ENCODE measurements at regions not wholly inside any gene's neighbourhood (a gene's known extent, or its start where the extent isn't known, plus 50 kb on each side); places are given as distances from the start of the nearest gene placed in this dataset.

DNA sequence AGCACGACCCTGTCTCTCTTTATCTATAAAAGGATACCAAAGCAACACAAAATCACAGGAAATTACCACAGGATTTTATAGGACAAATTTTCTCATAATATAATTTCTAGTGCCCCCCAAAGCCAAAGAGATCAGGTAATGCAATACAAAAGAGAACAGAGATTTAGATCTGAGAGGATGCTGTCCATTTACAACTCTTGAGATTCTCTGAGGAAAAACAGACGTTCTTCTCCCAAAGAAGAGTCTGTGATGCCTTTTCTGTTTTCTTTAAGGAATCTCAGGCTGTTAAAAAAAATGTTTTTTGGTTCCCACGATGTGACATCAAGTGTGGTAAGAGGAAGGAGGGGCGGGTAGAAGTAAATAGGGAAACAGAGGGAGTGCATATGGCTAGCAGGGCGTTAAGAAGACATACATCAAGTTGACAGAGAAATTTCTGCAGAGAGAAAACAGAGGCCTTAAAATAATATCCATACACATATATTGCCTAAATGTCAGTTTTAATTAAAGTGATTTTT lies 274.7 kb downstream of the YTHDC2 start:
- no peak overlapping the region for H3K27ac Mint-ChIP-seq
- no peak for DNase-seq
- H3K36me3 Mint-ChIP-seq = no peaks in the 10 kb centered on the region
- CTCF ChIA-PET = interaction anchor here (0.6 kb wide), 1 partner anchor 277 kb away, joined by 4 read pairs; no protein-coding TSS in a partner anchor
- H3K9me3 Mint-ChIP-seq (ENCODE audit: low read depth) = no peaks in the 10 kb centered on the region
- no peak overlapping the region for H3K4me3 Mint-ChIP-seq
- H3K27me3 Mint-ChIP-seq = no peaks in the 10 kb centered on the region
- H3K4me1 Mint-ChIP-seq = no peaks in the 10 kb centered on the region
- no peak for ATAC-seq

DNA sequence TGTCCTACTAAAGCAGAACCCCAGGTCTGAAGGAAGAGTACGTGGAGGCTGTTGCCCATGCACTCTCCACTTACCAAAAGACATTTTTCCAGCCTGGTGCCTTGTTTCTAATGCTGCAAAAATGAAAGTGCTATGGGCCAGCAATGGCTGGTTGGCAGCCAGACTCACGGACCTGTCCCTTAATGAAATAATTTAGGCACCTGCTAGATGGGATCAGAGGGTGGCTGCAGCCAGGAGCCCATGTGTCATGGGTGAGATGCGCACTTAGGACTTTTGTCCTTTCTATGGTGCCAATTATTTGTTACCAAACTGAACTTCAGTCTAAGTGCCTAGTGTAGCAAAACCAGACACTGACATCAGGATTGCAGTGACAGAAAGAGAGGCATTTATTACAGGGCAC lies 276.3 kb downstream of the YTHDC2 start:
- CTCF ChIA-PET = no interaction called here
- no peaks in the 10 kb centered on the region for H3K9me3 Mint-ChIP-seq (ENCODE audit: low read depth)
- no peaks in the 10 kb centered on the region for H3K36me3 Mint-ChIP-seq
- ATAC-seq = no peak
- H3K27ac Mint-ChIP-seq = no peak overlapping the region
- H3K4me1 Mint-ChIP-seq = no peaks in the 10 kb centered on the region
- no peaks in the 10 kb centered on the region for H3K27me3 Mint-ChIP-seq
- H3K4me3 Mint-ChIP-seq = no peak overlapping the region
- no peak for DNase-seq

DNA sequence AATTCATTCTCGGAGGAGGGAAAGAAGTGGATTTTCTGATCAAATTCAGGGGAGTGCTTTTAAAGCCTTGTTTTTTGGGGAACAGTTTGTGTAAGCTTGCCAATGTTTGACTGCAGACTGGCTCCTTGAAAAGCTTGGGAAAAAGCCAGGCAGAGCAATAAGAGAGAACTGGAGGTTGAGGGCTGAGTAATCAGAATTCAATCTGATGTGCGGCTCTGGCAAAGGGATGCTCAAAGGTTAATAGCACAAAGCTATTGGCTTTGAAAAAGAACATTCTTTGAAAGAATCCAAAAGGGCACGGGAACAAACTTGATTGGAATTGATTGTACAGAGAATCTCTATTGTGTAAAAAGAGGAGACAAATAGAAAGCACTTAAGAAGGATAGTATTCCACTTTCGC lies 279.3 kb downstream of the YTHDC2 start:
- CTCF ChIA-PET = no interaction called here
- no peak for ATAC-seq
- no peak overlapping the region for H3K4me3 Mint-ChIP-seq
- H3K4me1 Mint-ChIP-seq = no peaks in the 10 kb centered on the region
- H3K36me3 Mint-ChIP-seq = no peaks in the 10 kb centered on the region
- no peaks in the 10 kb centered on the region for H3K27me3 Mint-ChIP-seq
- no peak for DNase-seq
- no peaks in the 10 kb centered on the region for H3K9me3 Mint-ChIP-seq (ENCODE audit: low read depth)
- H3K27ac Mint-ChIP-seq = no peak overlapping the region

DNA sequence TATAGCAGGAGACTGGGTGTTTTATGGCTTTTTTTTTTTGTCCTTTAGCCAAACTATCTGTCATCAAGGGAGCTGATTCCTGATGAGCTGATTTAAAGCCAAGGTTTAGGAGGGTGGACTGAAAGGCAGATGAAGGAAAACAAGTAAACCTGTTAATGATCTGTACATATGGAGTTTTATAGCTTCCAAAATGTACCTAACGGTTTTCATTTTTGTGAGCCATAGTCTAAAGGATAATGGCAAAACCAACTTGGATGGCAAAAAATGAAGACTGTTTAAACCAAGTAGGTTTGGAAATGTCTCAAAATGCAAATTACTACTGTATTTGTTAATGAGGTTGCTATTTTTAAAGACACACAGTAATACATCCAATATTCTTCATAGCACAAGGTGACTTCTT lies 281.5 kb downstream of the YTHDC2 start:
- no peak overlapping the region for H3K4me3 Mint-ChIP-seq
- H3K27ac Mint-ChIP-seq = no peak overlapping the region
- no peaks in the 10 kb centered on the region for H3K27me3 Mint-ChIP-seq
- no peaks in the 10 kb centered on the region for H3K9me3 Mint-ChIP-seq (ENCODE audit: low read depth)
- no peaks in the 10 kb centered on the region for H3K36me3 Mint-ChIP-seq
- no peak for ATAC-seq
- H3K4me1 Mint-ChIP-seq = no peaks in the 10 kb centered on the region
- DNase-seq = no peak
- CTCF ChIA-PET = no interaction called here

DNA sequence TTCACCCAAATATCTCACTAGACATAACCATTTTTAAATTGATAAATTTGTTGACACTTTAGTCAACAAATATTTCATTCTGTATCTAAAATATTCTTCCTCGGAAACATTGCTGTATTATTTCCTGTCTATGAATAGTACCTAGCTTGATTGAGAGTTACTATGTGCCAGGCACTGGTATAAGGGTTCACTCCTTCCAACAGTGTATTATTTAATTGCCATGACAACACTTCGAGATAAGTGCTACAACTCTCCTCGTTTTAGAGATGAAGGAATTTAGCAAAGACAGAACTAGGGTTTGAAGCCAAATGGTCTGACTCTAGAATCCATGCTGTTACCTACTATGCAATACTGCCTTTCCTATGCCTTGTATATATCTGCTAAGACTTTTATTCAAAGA lies 287.2 kb downstream of the YTHDC2 start:
- ATAC-seq = no peak
- no peaks in the 10 kb centered on the region for H3K9me3 Mint-ChIP-seq (ENCODE audit: low read depth)
- H3K27ac Mint-ChIP-seq = no peak overlapping the region
- no peaks in the 10 kb centered on the region for H3K4me1 Mint-ChIP-seq
- H3K36me3 Mint-ChIP-seq = no peaks in the 10 kb centered on the region
- CTCF ChIA-PET = no interaction called here
- no peaks in the 10 kb centered on the region for H3K27me3 Mint-ChIP-seq
- no peak overlapping the region for H3K4me3 Mint-ChIP-seq
- no peak for DNase-seq

DNA sequence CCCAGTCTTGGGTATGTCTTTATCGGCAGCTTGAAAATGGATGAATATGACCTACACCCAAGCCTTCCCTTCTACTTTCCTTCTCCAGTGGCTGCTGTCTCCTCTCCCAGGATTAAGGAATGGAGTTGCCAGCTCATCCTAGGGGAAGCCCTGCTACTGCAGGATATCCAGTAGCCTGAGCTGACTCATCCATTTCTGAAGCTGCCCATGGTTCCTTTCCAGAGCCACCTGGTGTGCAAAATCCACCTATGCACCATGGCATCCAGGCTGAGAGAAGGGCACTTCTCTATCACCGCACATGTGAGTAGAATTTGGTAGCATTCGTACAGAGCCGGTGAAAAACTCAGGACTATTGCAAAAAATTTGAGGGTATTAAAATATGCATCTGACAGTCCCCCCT lies 290.8 kb downstream of the YTHDC2 start:
- Mint-ChIP-seq H3K36me3 (no peaks in the 10 kb centered on the region), H3K27me3 (no peaks in the 10 kb centered on the region), H3K27ac (no peak overlapping the region), H3K9me3 (ENCODE audit: low read depth) (no peaks in the 10 kb centered on the region), H3K4me1 (no peaks in the 10 kb centered on the region), H3K4me3 (no peak overlapping the region)
- CTCF ChIA-PET = no interaction called here
- DNase-seq = no peak
- ATAC-seq = no peak

DNA sequence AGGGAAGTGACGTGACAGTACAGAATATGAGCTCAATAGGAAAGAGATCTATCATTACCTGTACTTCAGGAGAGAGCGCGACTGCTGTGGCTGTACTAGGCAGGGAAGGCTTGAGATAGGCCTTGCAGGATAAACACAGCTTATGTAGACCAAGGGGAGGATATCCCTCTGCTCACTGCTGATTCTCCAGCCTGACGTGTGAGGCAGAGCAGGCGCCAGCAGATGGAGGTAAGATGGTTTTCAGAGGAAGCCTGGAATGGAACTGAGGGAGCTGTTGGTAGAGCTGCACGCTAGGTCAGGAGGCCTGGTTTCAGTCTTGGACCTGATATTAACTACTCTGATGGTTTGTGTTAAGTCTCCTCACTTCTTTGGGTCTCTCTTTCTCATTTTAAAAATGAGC lies 291.4 kb downstream of the YTHDC2 start:
- Mint-ChIP-seq H3K4me3 (no peak overlapping the region), H3K9me3 (ENCODE audit: low read depth) (no peaks in the 10 kb centered on the region), H3K27ac (no peak overlapping the region), H3K27me3 (no peaks in the 10 kb centered on the region), H3K36me3 (no peaks in the 10 kb centered on the region), H3K4me1 (no peaks in the 10 kb centered on the region)
- ATAC-seq = no peak
- no peak for DNase-seq
- CTCF ChIA-PET = no interaction called here

DNA sequence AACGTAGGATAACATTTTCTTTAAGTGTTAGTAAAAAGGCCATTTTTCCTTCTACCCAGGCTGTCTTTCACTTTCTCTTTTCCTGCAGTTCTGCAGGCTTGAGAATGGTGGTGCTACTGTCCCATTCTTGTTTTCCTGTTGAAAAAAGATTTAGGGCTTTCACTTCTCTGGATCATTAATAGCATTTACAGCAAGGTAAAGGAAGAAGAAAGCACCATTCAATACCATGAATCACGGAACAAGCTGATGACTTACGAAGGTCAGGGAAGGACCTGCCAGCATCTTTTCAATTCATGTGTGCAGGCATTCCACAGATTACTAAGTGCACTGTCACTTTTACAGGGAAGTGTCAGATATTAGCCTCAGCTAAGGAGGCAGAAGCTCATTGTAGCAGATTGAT lies 292.8 kb downstream of the YTHDC2 start:
- Mint-ChIP-seq H3K4me3 (no peak overlapping the region), H3K27me3 (no peaks in the 10 kb centered on the region), H3K36me3 (no peaks in the 10 kb centered on the region), H3K4me1 (no peaks in the 10 kb centered on the region), H3K27ac (no peak overlapping the region), H3K9me3 (ENCODE audit: low read depth) (no peaks in the 10 kb centered on the region)
- DNase-seq (no peak), ATAC-seq (no peak)
- CTCF ChIA-PET = no interaction called here

DNA sequence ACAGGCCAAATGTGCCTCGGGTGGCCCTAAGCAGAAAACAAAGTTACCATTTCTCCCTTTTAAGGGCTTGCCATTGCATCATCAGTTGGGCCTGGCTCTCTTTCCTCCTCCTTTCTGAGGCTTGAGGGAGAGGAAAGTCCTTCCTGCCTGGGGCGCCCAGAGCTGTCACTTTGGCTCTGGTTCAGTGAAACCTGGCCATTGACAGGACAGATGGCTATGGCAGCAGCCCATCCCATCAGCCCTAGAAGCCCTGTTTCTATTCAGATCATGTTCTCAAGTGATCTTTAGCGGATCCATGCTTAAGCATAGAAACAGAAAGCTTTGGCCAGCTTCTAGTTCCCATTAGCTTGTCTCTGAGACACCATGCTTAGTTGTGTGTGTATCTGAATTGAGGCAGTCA lies 293.4 kb downstream of the YTHDC2 start:
- DNase-seq = no peak
- no peak for ATAC-seq
- Mint-ChIP-seq H3K4me3 (no peak overlapping the region), H3K27me3 (no peaks in the 10 kb centered on the region), H3K36me3 (no peaks in the 10 kb centered on the region), H3K9me3 (ENCODE audit: low read depth) (no peaks in the 10 kb centered on the region), H3K27ac (no peak overlapping the region), H3K4me1 (no peaks in the 10 kb centered on the region)
- CTCF ChIA-PET = no interaction called here

DNA sequence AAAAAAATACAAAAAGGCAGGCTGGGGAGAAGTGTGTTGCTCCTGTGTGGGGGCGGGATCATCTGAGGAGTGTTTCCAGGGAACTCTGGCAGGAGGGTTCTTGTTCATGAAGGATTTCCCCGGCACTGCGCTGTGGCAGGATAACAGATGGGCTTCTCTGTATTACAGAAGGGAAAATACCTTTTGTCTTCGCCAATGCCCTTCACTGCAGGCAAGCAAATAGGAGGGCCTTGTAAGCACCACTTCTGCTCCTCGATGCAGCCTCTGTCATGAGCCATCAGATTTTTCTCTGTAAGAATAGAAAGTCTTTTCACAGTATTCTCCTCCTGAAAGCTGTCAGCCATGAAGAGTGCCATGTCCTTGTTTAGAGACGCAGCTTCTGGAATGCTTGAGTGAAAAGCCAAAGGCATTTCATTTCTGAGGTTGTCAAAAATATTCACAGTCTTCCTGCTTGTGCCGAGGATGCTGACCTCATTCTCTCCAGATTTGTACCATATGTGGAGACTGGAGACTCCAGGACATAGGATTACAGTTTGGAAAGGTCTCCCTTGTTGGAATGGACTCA lies 294.0 kb downstream of the YTHDC2 start:
- CTCF ChIA-PET = no interaction called here
- DNase-seq (no peak), ATAC-seq (no peak)
- Mint-ChIP-seq H3K4me1 (no peaks in the 10 kb centered on the region), H3K4me3 (no peak overlapping the region), H3K27me3 (no peaks in the 10 kb centered on the region), H3K36me3 (no peaks in the 10 kb centered on the region), H3K27ac (no peak overlapping the region), H3K9me3 (ENCODE audit: low read depth) (no peaks in the 10 kb centered on the region)

DNA sequence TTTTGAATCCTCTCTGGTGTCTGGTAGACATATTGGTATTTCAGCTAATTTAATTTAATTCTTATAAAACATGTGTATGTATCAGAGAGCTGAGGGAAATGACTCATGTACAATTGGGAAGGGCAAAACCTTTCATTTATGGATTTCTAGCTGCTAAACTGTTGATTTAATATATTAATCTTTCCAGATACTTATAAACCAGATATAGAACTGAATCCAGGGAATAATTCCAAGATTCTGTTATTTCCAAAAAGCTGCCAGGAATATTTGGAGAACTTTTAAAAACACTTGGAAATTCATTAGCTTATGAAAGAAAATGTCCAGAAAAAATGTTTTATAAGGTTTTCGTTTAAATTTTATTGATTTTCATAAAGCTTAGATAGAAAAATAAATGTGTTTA lies 295.5 kb downstream of the YTHDC2 start:
- Mint-ChIP-seq H3K36me3 (no peaks in the 10 kb centered on the region), H3K9me3 (ENCODE audit: low read depth) (no peaks in the 10 kb centered on the region), H3K4me1 (no peaks in the 10 kb centered on the region), H3K27ac (no peak overlapping the region), H3K4me3 (no peak overlapping the region), H3K27me3 (no peaks in the 10 kb centered on the region)
- CTCF ChIA-PET = no interaction called here
- ATAC-seq (no peak), DNase-seq (no peak)

DNA sequence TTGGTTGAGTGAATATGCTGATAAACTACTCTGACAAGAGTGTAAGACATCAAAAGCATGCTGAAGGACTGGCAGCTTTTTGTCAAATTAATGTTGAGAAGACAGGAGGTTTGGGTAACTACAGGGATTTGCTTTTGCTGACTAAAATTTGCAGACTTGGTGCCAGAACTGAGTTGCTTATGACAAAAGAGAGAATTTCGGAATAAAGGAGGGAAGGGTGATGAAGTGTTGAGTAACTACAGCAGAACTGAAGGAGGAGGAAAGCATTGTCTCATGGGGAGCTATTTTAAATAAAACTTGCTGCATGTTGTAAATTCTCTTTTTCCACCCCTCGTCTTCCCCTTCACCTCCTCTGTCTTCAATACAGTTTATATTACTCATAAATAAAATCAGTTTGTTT lies 296.1 kb downstream of the YTHDC2 start:
- DNase-seq (no peak), ATAC-seq (no peak)
- Mint-ChIP-seq H3K36me3 (no peaks in the 10 kb centered on the region), H3K27ac (no peak overlapping the region), H3K4me3 (no peak overlapping the region), H3K4me1 (no peaks in the 10 kb centered on the region), H3K27me3 (no peaks in the 10 kb centered on the region), H3K9me3 (ENCODE audit: low read depth) (no peaks in the 10 kb centered on the region)
- CTCF ChIA-PET = no interaction called here

DNA sequence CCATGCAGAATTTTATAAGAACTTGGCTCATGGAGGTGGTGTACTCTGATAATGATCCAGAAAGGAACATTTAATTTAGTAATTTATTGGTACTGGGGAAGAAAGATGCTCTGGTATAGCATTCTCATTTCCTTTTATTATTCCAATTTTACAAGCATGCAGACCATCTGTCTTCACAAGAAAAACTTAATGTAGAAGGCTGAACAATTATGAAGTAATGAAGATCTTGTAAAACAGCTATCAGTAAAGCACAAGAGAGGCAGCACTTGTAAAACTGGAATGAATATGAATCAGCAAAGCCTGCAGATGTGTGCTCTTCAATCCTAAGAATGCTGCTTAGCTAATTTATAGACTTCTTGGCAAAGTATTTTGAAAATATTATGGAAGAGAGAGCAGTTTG lies 300.0 kb downstream of the YTHDC2 start:
- H3K27me3 Mint-ChIP-seq = no peaks in the 10 kb centered on the region
- H3K36me3 Mint-ChIP-seq = no peaks in the 10 kb centered on the region
- no peak overlapping the region for H3K27ac Mint-ChIP-seq
- H3K4me1 Mint-ChIP-seq = no peaks in the 10 kb centered on the region
- no peak for DNase-seq
- no peaks in the 10 kb centered on the region for H3K9me3 Mint-ChIP-seq (ENCODE audit: low read depth)
- CTCF ChIA-PET = no interaction called here
- ATAC-seq = no peak
- H3K4me3 Mint-ChIP-seq = no peak overlapping the region

DNA sequence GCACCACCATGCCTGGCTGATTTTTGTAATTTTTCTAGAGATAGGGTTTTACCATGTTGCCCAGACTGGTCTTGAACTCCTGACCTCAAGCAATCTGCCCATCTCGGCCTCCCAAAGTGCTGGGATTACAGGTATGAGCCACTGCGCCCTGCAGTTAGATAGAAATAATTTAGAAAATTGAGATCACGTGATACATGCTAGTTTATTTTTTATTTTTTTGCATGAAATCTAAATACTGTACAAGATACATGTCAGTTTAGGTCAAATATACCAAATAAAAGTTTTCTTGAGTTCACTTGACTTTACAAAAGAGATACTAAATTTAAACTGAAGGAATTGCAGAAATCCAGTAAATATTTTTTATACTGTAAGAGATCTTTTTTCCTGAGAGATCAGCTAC lies 304.2 kb downstream of the YTHDC2 start:
- Mint-ChIP-seq H3K9me3 (ENCODE audit: low read depth) (no peaks in the 10 kb centered on the region), H3K36me3 (no peaks in the 10 kb centered on the region), H3K4me3 (no peak overlapping the region), H3K27ac (no peak overlapping the region), H3K4me1 (no peaks in the 10 kb centered on the region), H3K27me3 (no peaks in the 10 kb centered on the region)
- CTCF ChIA-PET = no interaction called here
- ATAC-seq (no peak), DNase-seq (no peak)

DNA sequence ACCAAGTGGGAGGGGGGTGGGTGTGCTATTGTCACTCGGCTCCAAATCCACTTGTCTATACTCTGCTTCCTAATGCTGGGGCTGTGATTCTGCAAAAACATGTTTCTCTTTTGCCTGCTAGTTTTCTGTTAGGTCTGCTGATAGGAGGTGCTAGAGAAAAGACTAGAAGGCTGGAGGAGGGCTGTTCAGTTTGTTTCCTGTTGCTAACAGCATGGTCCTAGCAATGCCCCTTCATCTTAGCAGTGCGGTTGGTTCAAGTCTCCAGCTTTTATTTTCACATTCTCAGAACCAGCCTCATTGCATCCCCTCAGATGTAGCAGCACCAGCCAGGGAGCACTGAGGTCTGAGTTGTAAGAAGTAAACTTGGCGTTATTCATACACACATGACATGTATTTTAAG lies 310.2 kb downstream of the YTHDC2 start:
- ATAC-seq (no peak), DNase-seq (no peak)
- Mint-ChIP-seq H3K4me3 (no peak overlapping the region), H3K9me3 (ENCODE audit: low read depth) (no peaks in the 10 kb centered on the region), H3K4me1 (no peaks in the 10 kb centered on the region), H3K27me3 (no peaks in the 10 kb centered on the region), H3K27ac (no peak overlapping the region), H3K36me3 (no peaks in the 10 kb centered on the region)
- CTCF ChIA-PET = no interaction called here
